ENCODE measurements at regions not wholly inside any gene's neighbourhood (a gene's known extent, or its start where the extent isn't known, plus 50 kb on each side); places are given as distances from the start of the nearest gene placed in this dataset.

GRCh38 chr17:33494151-33494550, 201.1 kb upstream of the ASIC2 start:
- no peak for TF ChIP-seq OSR1 (CRISPR knock-in tag; IDR thresholded peaks at IDR 0.05)
- TF ChIP-seq, protein P1, sequence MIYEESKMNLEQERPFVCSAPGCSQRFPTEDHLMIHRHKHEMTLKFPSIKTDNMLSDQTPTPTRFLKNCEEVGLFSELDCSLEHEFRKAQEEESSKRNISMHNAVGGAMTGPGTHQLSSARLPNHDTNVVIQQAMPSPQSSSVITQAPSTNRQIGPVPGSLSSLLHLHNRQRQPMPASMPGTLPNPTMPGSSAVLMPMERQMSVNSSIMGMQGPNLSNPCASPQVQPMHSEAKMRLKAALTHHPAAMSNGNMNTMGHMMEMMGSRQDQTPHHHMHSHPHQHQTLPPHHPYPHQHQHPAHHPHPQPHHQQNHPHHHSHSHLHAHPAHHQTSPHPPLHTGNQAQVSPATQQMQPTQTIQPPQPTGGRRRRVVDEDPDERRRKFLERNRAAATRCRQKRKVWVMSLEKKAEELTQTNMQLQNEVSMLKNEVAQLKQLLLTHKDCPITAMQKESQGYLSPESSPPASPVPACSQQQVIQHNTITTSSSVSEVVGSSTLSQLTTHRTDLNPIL (CRISPR knock-in tag; IDR thresholded peaks at IDR 0.05; ENCODE audit: low read depth), result no peak
- TF ChIP-seq CSRNP3 (CRISPR knock-in tag; IDR thresholded peaks at IDR 0.05), result no peak
- TF ChIP-seq BACH2 (CRISPR knock-in tag; IDR thresholded peaks at IDR 0.05; ENCODE audit: borderline replicate concordance), result no peak
- TF ChIP-seq RARB (CRISPR knock-in tag; IDR thresholded peaks at IDR 0.05), result no peak
- TF ChIP-seq PATZ1 (CRISPR knock-in tag; IDR thresholded peaks at IDR 0.05; ENCODE audit: borderline replicate concordance), result no peak
- no peak for TF ChIP-seq SNAI2 (CRISPR knock-in tag; IDR thresholded peaks at IDR 0.05)
- TF ChIP-seq PPARA (CRISPR knock-in tag; IDR thresholded peaks at IDR 0.05; ENCODE audit: borderline replicate concordance), result no peak
- no peak for TF ChIP-seq TSHZ2 (CRISPR knock-in tag; IDR thresholded peaks at IDR 0.05)
- no peak for TF ChIP-seq ZFP30 (CRISPR knock-in tag; IDR thresholded peaks at IDR 0.05)
- no peak for TF ChIP-seq ZFP3 (CRISPR knock-in tag; IDR thresholded peaks at IDR 0.05)
- TF ChIP-seq ARNTL (CRISPR knock-in tag; IDR thresholded peaks at IDR 0.05; ENCODE audit: borderline replicate concordance, low read depth), result no peak
- TF ChIP-seq GLIS3 (CRISPR knock-in tag; IDR thresholded peaks at IDR 0.05), result no peak
